ENCODE measurements at regions not wholly inside any gene's neighbourhood (a gene's known extent, or its start where the extent isn't known, plus 50 kb on each side); places are given as distances from the start of the nearest gene placed in this dataset.

- 21% methylated on average over 10 of the region's 10 CpGs for WGBS (ENCODE audit: missing lambda C conversion rate)
Measured at GRCh38 chr12:16880864-16881285, 274.9 kb upstream of the LMO3 start.

GRCh38 chr12:16870845-16871244 lies 264.9 kb upstream of the LMO3 start:
- no peak for TF ChIP-seq MAZ (IDR thresholded peaks at IDR 0.05; ENCODE audit: borderline replicate concordance, low read depth, low read length)
- TF ChIP-seq MAFK (IDR thresholded peaks at IDR 0.05; ENCODE audit: partially characterized antibody), result peak; percentile 96
- FAIRE-seq, result no peak
- POLR2A ChIA-PET, result no interaction called here
- Histone ChIP-seq H3K27ac (no peak overlapping the region), H3K4me3 (no peak overlapping the region), H3K4me1 (no peaks in the 10 kb centered on the region), H3K4me2 (no peak overlapping the region), H3K9me3 (no peaks in the 10 kb centered on the region)
- no peak for DNase-seq (ENCODE audit: low read depth in 1 of 2, low spot score in 1 of 2)
- WGBS (ENCODE audit: missing lambda C conversion rate), result 41% methylated on average over 1 of the region's 1 CpG
- ATAC-seq, result no peak
- CTCF ChIA-PET, result interaction anchor here (1.6 kb wide), 1 partner anchor 14 kb away, joined by 3 read pairs; no protein-coding TSS in a partner anchor

More at GRCh38 chr12:16880864-16881285, 274.9 kb upstream of the LMO3 start:
- Histone ChIP-seq H3K9me3 (no peaks in the 10 kb centered on the region), H3K4me2 (peak overlapping the region; percentile 73), H3K27ac (peak overlapping the region; percentile 51 to 62; a peak in 4 of 6 replicates), H3K4me1 (no peaks in the 10 kb centered on the region), H3K4me3 (peak overlapping the region; percentile 32; the same call in 2 of the 3 replicates)
- no peak for FAIRE-seq
- peak; percentile 29; the same call in 1 of the 2 replicates for TF ChIP-seq MAX (IDR thresholded peaks at IDR 0.05)
- no peak for TF ChIP-seq USF2 (IDR thresholded peaks at IDR 0.05)
- ATAC-seq, result peak; percentile 34 to 68; a peak in 3 of 6 replicates
- DNase-seq (ENCODE audit: low read depth in 1 of 2, low spot score in 1 of 2), result peak in 1 of 2 experiments; percentile 12
- ChIA-PET POLR2A (no interaction called here), CTCF (interaction anchor here (1.1 kb wide), 1 partner anchor 57 kb away, joined by 3 read pairs; no protein-coding TSS in a partner anchor)

GRCh38 chr12:16863742-16864141 lies 257.8 kb upstream of the LMO3 start:
- CTCF ChIA-PET, result no interaction called here
- Histone ChIP-seq H3K4me2 (no peak overlapping the region), H3K27ac (no peak overlapping the region), H3K9me3 (no peaks in the 10 kb centered on the region), H3K4me3 (no peak overlapping the region), H3K4me1 (no peaks in the 10 kb centered on the region; the same call in 2 of the 3 replicates)
- POLR2A ChIA-PET, result no interaction called here
- peak; percentile 7 for FAIRE-seq
- no peak for DNase-seq (ENCODE audit: low read depth in 1 of 2, low spot score in 1 of 2)
- peak; percentile 66 for TF ChIP-seq MAFK (IDR thresholded peaks at IDR 0.05; ENCODE audit: partially characterized antibody)
- no peak for TF ChIP-seq KDM1A (IDR thresholded peaks at IDR 0.05; ENCODE audit: low read depth)
- TF ChIP-seq CBX2 (IDR thresholded peaks at IDR 0.05; ENCODE audit: borderline replicate concordance, low read depth), result no peak
- TF ChIP-seq SREBF2 (IDR thresholded peaks at IDR 0.05), result no peak
- no peak for TF ChIP-seq ZC3H11A (IDR thresholded peaks at IDR 0.05)
- TF ChIP-seq HOXB13 (CRISPR knock-in tag; IDR thresholded peaks at IDR 0.05; ENCODE audit: low read depth), result no peak
- ATAC-seq, result no peak

GRCh38 chr12:16857456-16857923 lies 251.5 kb upstream of the LMO3 start:
- no peak for ATAC-seq

More at GRCh38 chr12:16857456-16857923, 251.5 kb upstream of the LMO3 start:
- FAIRE-seq (no peak), DNase-seq (ENCODE audit: low read depth in 1 of 2, low spot score in 1 of 2) (no peak)
- CTCF ChIA-PET, result interaction anchor here (1.1 kb wide), 1 partner anchor 785 kb away, joined by 3 read pairs; no protein-coding TSS in a partner anchor
- POLR2A ChIA-PET, result no interaction called here
- Histone ChIP-seq H3K4me1 (no peaks in the 10 kb centered on the region), H3K9me3 (no peaks in the 10 kb centered on the region), H3K27ac (no peak overlapping the region), H3K4me2 (no peak overlapping the region), H3K4me3 (no peak overlapping the region)
- TF ChIP-seq RFX5 (IDR thresholded peaks at IDR 0.05), result no peak
- TF ChIP-seq CHD2 (IDR thresholded peaks at IDR 0.05; ENCODE audit: low read length, partially characterized antibody), result no peak
- TF ChIP-seq ATOH8 (CRISPR knock-in tag; IDR thresholded peaks at IDR 0.05; ENCODE audit: low read depth), result no peak
- no peak for TF ChIP-seq FOSL2 (IDR thresholded peaks at IDR 0.05)
- TF ChIP-seq FOSL2 (CRISPR knock-in tag; IDR thresholded peaks at IDR 0.05), result no peak
- no peak for TF ChIP-seq EP300 (IDR thresholded peaks at IDR 0.05)
- no peak for TF ChIP-seq CBX8 (IDR thresholded peaks at IDR 0.05)
- TF ChIP-seq RCOR1 (IDR thresholded peaks at IDR 0.05; ENCODE audit: low read depth, low read length), result no peak
- no peak for TF ChIP-seq E2F6 (IDR thresholded peaks at IDR 0.05; ENCODE audit: borderline replicate concordance, low read depth)
- TF ChIP-seq MAFK (IDR thresholded peaks at IDR 0.05; ENCODE audit: partially characterized antibody), result no peak
- 15% methylated on average over 1 of the region's 1 CpG for WGBS (ENCODE audit: missing lambda C conversion rate)
